ENCODE measurements at regions not wholly inside any gene's neighbourhood (a gene's known extent, or its start where the extent isn't known, plus 50 kb on each side); places are given as distances from the start of the nearest gene placed in this dataset.
"Not testable (repeated sequence)": the region's sequence is repeated elsewhere in the genome, so short reads cannot be mapped to it uniquely, and the experiment has no call there.

GRCh38 chr1:219549215-219549614 lies 63.7 kb downstream of the ZC3H11B start:
- Histone ChIP-seq H3K4me3 (ENCODE audit: low read length) (no peak overlapping the region), H3K27ac (ENCODE audit: low read depth, low read length) (no peak overlapping the region), H3K27me3 (ENCODE audit: control insufficient read depth, insufficient read depth, low read length, poor library complexity, severe bottlenecking) (peaks cover 16% of the 10 kb centered on the region), H3K9ac (ENCODE audit: extremely low read depth, low read length, poor library complexity, severe bottlenecking) (no peak overlapping the region), H3K9me3 (ENCODE audit: control insufficient read depth, low read length) (no peaks in the 10 kb centered on the region), H3K36me3 (ENCODE audit: control insufficient read depth, insufficient read depth, low read length) (no peaks in the 10 kb centered on the region), H3K4me1 (ENCODE audit: control insufficient read depth, insufficient read depth, low read length) (peaks cover 8% of the 10 kb centered on the region)
- Mint-ChIP-seq H3K9me3 (peaks cover 8% of the 10 kb centered on the region), H3K27ac (no peak overlapping the region), H3K36me3 (ENCODE audit: low read depth) (peaks cover 3% of the 10 kb centered on the region), H3K27me3 (ENCODE audit: insufficient read depth) (peaks cover 2% of the 10 kb centered on the region), H3K4me1 (peaks cover 34% of the 10 kb centered on the region), H3K4me3 (no peak overlapping the region)
- TF ChIP-seq CTCF (conservative IDR thresholded peaks at IDR 0.05): no peak
- DNase-seq: no peak

DNA sequence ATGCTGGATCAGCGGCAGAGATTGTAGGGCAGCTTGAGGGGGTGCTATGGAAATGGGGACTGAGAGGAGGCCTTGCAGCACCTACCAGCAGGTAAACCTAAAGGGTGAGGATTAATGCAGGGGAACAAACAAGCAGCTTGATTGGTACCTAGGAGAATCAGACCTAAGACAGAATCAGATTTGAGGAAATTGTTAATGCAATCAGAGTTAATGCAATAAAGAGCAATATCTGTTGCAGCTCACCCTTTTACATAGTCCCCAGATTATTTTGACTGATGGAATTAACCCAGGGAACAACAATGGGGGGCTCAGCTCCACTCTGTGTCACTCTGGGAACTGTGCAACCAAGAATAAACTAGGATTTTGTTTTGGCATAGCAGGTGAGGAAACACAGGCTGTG lies 64.5 kb downstream of the ZC3H11B start:
- Mint-ChIP-seq H3K4me1 (peaks cover 39% of the 10 kb centered on the region), H3K4me3 (no peak overlapping the region), H3K36me3 (ENCODE audit: low read depth) (peaks cover 3% of the 10 kb centered on the region), H3K27me3 (ENCODE audit: insufficient read depth) (no peaks in the 10 kb centered on the region), H3K27ac (no peak overlapping the region), H3K9me3 (peaks cover 12% of the 10 kb centered on the region)
- no peaks in the 10 kb centered on the region for H3K36me3 ChIP-seq (ENCODE audit: control insufficient read depth, insufficient read depth, low read length)
- H3K27ac ChIP-seq (ENCODE audit: low read depth, low read length): no peak overlapping the region
- 89 to 92% methylated on average over 1 of the region's 1 CpG for WGBS, 2 experiments (ENCODE audit: insufficient coverage in 1 of 2, insufficient read length in 1 of 2)
- no peak for DNase-seq
- H3K9ac ChIP-seq (ENCODE audit: extremely low read depth, low read length, poor library complexity, severe bottlenecking): no peak overlapping the region
- H3K9me3 ChIP-seq (ENCODE audit: control insufficient read depth, low read length): no peaks in the 10 kb centered on the region
- peaks cover 8% of the 10 kb centered on the region for H3K4me1 ChIP-seq (ENCODE audit: control insufficient read depth, insufficient read depth, low read length)
- TF ChIP-seq CTCF (conservative IDR thresholded peaks at IDR 0.05): no peak
- H3K27me3 ChIP-seq (ENCODE audit: control insufficient read depth, insufficient read depth, low read length, poor library complexity, severe bottlenecking): peaks cover 10% of the 10 kb centered on the region
- H3K4me3 ChIP-seq (ENCODE audit: low read length): no peak overlapping the region

DNA sequence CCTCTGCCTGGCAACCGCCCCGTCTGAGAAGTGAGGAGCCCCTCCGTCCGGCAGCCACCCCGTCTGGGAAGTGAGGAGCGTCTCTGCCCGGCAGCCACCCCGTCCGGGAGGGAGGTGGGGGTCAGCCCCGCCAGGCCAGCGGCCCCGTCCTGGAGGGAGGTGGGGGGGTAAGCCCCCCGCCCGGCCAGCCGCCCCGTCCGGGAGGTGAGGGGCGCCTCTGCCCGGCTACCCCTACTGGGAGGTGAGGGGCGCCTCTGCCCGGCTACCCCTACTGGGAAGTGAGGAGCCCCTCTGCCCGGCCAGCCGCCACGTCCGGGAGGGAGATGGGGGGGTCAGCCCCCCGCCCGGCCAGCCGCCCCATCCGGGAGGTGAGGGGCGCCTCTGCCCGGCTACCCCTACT lies 67.1 kb downstream of the ZC3H11B start:
- H3K9me3 ChIP-seq (ENCODE audit: control insufficient read depth, low read length); DNase-seq; H3K27me3 Mint-ChIP-seq (ENCODE audit: insufficient read depth); H3K4me3 ChIP-seq (ENCODE audit: low read length); H3K27ac Mint-ChIP-seq; H3K36me3 Mint-ChIP-seq (ENCODE audit: low read depth); H3K9ac ChIP-seq (ENCODE audit: extremely low read depth, low read length, poor library complexity, severe bottlenecking); H3K36me3 ChIP-seq (ENCODE audit: control insufficient read depth, insufficient read depth, low read length); H3K27ac ChIP-seq (ENCODE audit: low read depth, low read length); H3K27me3 ChIP-seq (ENCODE audit: control insufficient read depth, insufficient read depth, low read length, poor library complexity, severe bottlenecking); H3K4me3 Mint-ChIP-seq: not testable (repeated sequence)
- 90 to 96% methylated on average over 2 to 21 of the region's 31 CpGs for WGBS, 2 experiments (ENCODE audit: insufficient coverage in 1 of 2, insufficient read length in 1 of 2)
- Mint-ChIP-seq H3K4me1 (peaks cover 52% of the 10 kb centered on the region), H3K9me3 (peaks cover 12% of the 10 kb centered on the region)
- peaks cover 12% of the 10 kb centered on the region for H3K4me1 ChIP-seq (ENCODE audit: control insufficient read depth, insufficient read depth, low read length)

DNA sequence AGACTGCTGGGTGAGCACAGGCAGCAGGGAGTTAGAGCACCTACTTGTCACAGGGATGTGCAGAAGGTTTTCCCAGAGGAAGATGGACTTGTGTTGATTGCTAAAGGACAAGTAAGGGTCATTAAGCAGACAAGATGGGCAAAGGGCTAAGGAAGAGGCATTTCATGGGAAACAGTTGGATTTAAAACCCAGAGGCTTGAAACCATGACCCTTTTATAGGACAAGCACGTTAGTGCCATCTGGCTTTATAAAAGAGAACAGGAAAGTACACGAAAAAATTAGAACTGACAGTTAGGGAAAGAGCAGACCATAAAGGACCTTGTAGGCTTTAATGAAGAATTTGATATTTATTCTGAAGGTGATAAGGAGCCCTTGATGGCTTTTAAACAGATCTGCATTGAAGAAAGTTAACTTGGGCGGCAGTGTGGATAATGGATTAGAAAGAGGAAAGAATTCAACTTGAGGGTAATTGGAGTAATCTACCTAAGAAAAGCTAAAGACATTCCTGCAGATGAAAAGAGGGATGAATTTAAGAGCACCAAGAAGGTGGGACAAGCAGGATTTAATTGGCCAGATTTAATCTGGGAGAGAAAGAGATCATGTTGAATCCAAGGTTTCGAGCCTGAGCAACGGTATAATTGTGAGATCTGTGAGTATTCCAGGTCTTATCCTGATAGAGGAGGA lies 68.6 kb downstream of the ZC3H11B start:
- Histone ChIP-seq H3K4me1 (ENCODE audit: control insufficient read depth, insufficient read depth, low read length) (peaks cover 10% of the 10 kb centered on the region), H3K27ac (ENCODE audit: low read depth, low read length) (no peak overlapping the region), H3K36me3 (ENCODE audit: control insufficient read depth, insufficient read depth, low read length) (no peaks in the 10 kb centered on the region), H3K9me3 (ENCODE audit: control insufficient read depth, low read length) (no peaks in the 10 kb centered on the region), H3K9ac (ENCODE audit: extremely low read depth, low read length, poor library complexity, severe bottlenecking) (no peak overlapping the region), H3K27me3 (ENCODE audit: control insufficient read depth, insufficient read depth, low read length, poor library complexity, severe bottlenecking) (no peaks in the 10 kb centered on the region), H3K4me3 (ENCODE audit: low read length) (no peak overlapping the region)
- no peak overlapping the region for H3K27ac Mint-ChIP-seq
- TF ChIP-seq CTCF (conservative IDR thresholded peaks at IDR 0.05): peak; percentile 42
- no peaks in the 10 kb centered on the region for H3K27me3 Mint-ChIP-seq (ENCODE audit: insufficient read depth)
- 82 to 90% methylated on average over 5 of the region's 5 CpGs for WGBS, 2 experiments (ENCODE audit: insufficient coverage in 1 of 2, insufficient read length in 1 of 2)
- peaks cover 12% of the 10 kb centered on the region for H3K9me3 Mint-ChIP-seq
- peaks cover 3% of the 10 kb centered on the region for H3K36me3 Mint-ChIP-seq (ENCODE audit: low read depth)
- peaks cover 48% of the 10 kb centered on the region for H3K4me1 Mint-ChIP-seq
- no peak for DNase-seq
- no peak overlapping the region for H3K4me3 Mint-ChIP-seq
